SK-N-SH (cell line): ENCODE measurements at regions not wholly inside any gene's neighbourhood (a gene's known extent, or its start where the extent isn't known, plus 50 kb on each side); places are given as distances from the start of the nearest gene placed in this dataset.

Experiments
- CTCF ChIA-PET: fragments of 300-600, 350-600 bp; formaldehyde crosslinking; extraction: SDS; loops from one replicate; lab custom pipeline; 2021; lab: Yijun Ruan, JAX
- POLR2A ChIA-PET: fragments of 350-600 bp; sonication (Branson Sonifier 250); formaldehyde crosslinking; extraction: SDS; loops from one replicate; lab custom pipeline; 2020; ENCODE audit warnings: antibody characterized with exemption, inconsistent platforms; lab: Yijun Ruan, JAX
- DNase-seq: peaks from one replicate; pipeline ENCODE4 v3.0.0; 2012
- H2AFZ ChIP-seq: fragments of 200-600 bp; sonication (generic); 2 replicates; pipeline ENCODE4 v1.8.1; 2016; ENCODE audit warnings: antibody characterized with exemption, mild to moderate bottlenecking, low read depth
- H3F3A ChIP-seq: fragments of 200-600 bp; sonication (generic); replicated peaks from 2 replicates; pipeline ENCODE3; 2016; ENCODE audit warnings: antibody characterized with exemption, mild to moderate bottlenecking; ENCODE audit not compliant: insufficient read depth
- H3K27ac ChIP-seq, 2 experiments: fragments of 200-500 bp in 1 of 2; fragments of 200-600 bp in 1 of 2; sonication (Bioruptor generic) in 1 of 2; sonication (generic), shearing (Covaris generic) in 1 of 2; 2 replicates each; pipeline versions ENCODE4 v1.5.1 to v1.6.1; 2014 to 2016; ENCODE audit warnings: low read depth in 2 of 2, inconsistent platforms in 1 of 2, low read length in 1 of 2, mild to moderate bottlenecking in 1 of 2, mixed read lengths in 1 of 2
- H3K27me3 ChIP-seq: fragments of 200-600 bp; sonication (generic), shearing (Covaris generic); 2 replicates; pipeline ENCODE4 v1.6.1; 2016; ENCODE audit warnings: mixed run types; ENCODE audit not compliant: insufficient read depth
- H3K36me3 ChIP-seq, 2 experiments: fragments of 200-500 bp in 1 of 2; fragments of 200-600 bp in 1 of 2; sonication (Bioruptor generic) in 1 of 2; sonication (generic) in 1 of 2; replicated peaks in 1 of 2; 2 replicates each; pipeline versions ENCODE3 to v1.5.1; 2014 to 2016; ENCODE audit warnings: low read length in 1 of 2, mild to moderate bottlenecking in 1 of 2; ENCODE audit not compliant: insufficient read depth in 2 of 2, control insufficient read depth in 1 of 2
- H3K4me1 ChIP-seq, 2 experiments: fragments of 200-500 bp in 1 of 2; fragments of 200-600 bp in 1 of 2; sonication (Bioruptor generic) in 1 of 2; sonication (generic), shearing (Covaris generic) in 1 of 2; 2 replicates each; pipeline versions ENCODE4 v1.5.1 to v1.6.1; 2014 to 2016; ENCODE audit warnings: low read depth in 1 of 2, low read length in 1 of 2, mixed run types in 1 of 2; ENCODE audit not compliant: insufficient read depth in 2 of 2, control insufficient read depth in 1 of 2
- H3K4me2 ChIP-seq: fragments of 200-600 bp; sonication (generic), shearing (Covaris generic); 2 replicates; pipeline ENCODE4 v1.6.1; 2017; ENCODE audit warnings: mixed run types
- H3K4me3 ChIP-seq, 2 experiments: fragments of 200-500 bp in 1 of 2; fragments of 200-600 bp in 1 of 2; sonication (Bioruptor generic) in 1 of 2; sonication (generic), shearing (Covaris generic) in 1 of 2; 2 replicates each; pipeline versions ENCODE4 v1.5.1 to v1.8.1; 2014 to 2016; ENCODE audit warnings: low read depth in 2 of 2, inconsistent platforms in 1 of 2, low read length in 1 of 2, mild to moderate bottlenecking in 1 of 2, mixed read lengths in 1 of 2, moderate library complexity in 1 of 2
- H3K79me2 ChIP-seq: fragments of 200-600 bp; sonication (generic); 2 replicates; pipeline ENCODE4 v1.8.1; 2017; ENCODE audit warnings: mild to moderate bottlenecking; ENCODE audit not compliant: insufficient read depth
- H3K9ac ChIP-seq: fragments of 200-600 bp; sonication (generic); 2 replicates; pipeline ENCODE4 v1.6.1; 2017; ENCODE audit warnings: mixed run types
- H3K9me2 ChIP-seq: fragments of 200-600 bp; sonication (generic); 2 replicates; pipeline ENCODE4 v1.6.1; 2017; ENCODE audit warnings: mixed run types
- H3K9me3 ChIP-seq: fragments of 200-600 bp; sonication (generic); 2 replicates; pipeline ENCODE4 v1.6.1; 2017; ENCODE audit warnings: mixed run types, mild to moderate bottlenecking, moderate library complexity
- H4K20me1 ChIP-seq: fragments of 200-600 bp; sonication (generic); 2 replicates; pipeline ENCODE4 v1.6.1; 2017; ENCODE audit warnings: mild to moderate bottlenecking, mixed run types; ENCODE audit not compliant: insufficient read depth
- EP300 ChIP-seq, 2 experiments: IDR thresholded peaks; 2 replicates each; pipeline versions ENCODE4 v1.4.0 to v1.6.1; 2012; ENCODE audit warnings: borderline replicate concordance in 1 of 2, low read depth in 1 of 2, low read length in 1 of 2
- EZH2phosphoT487 ChIP-seq: fragments of 200-600 bp; sonication (generic); IDR thresholded peaks from 2 replicates; pipeline ENCODE4 v1.6.1; 2017; ENCODE audit warnings: low read depth, mixed run types, mild to moderate bottlenecking, antibody characterized with exemption, moderate library complexity, borderline replicate concordance
- FOXJ3 ChIP-seq: sonication (generic); formaldehyde crosslinking; IDR thresholded peaks from 2 replicates; pipeline ENCODE4 v1.5.1; 2020; ENCODE audit warnings: mild to moderate bottlenecking, missing genetic modification reagents
- FOXM1 ChIP-seq: IDR thresholded peaks from 2 replicates; pipeline ENCODE4 v1.4.0; 2012; ENCODE audit warnings: low read depth, mild to moderate bottlenecking
- GABPA ChIP-seq: IDR thresholded peaks from 2 replicates; pipeline ENCODE4 v1.4.0; 2012; ENCODE audit warnings: low read depth, mild to moderate bottlenecking
- IRF3 ChIP-seq: fragments of 150-350 bp; IDR thresholded peaks from 2 replicates; pipeline ENCODE4 v1.6.1; 2016; ENCODE audit warnings: mild to moderate bottlenecking, low read depth, low read length
- MAX ChIP-seq: IDR thresholded peaks from 2 replicates; pipeline ENCODE4 v1.4.0; 2012; ENCODE audit warnings: low read depth
- MXI1 ChIP-seq: IDR thresholded peaks from 2 replicates; pipeline ENCODE4 v1.6.1; 2012; ENCODE audit warnings: mild to moderate bottlenecking, low read depth, low read length, improper control_type of control experiment
- NFIC ChIP-seq: IDR thresholded peaks from 2 replicates; pipeline ENCODE4 v1.4.0; 2012; ENCODE audit warnings: borderline replicate concordance
- PBX3 ChIP-seq: IDR thresholded peaks from 2 replicates; pipeline ENCODE4; 2012
- POLR2AphosphoS5 ChIP-seq: IDR thresholded peaks from 2 replicates; pipeline ENCODE4 v1.6.1; 2012; ENCODE audit warnings: low read depth, low read length
- RCOR1 ChIP-seq: fragments of 150-350 bp; IDR thresholded peaks from 2 replicates; pipeline ENCODE4 v1.6.1; 2017; ENCODE audit warnings: antibody characterized with exemption, low read length
- RFX5 ChIP-seq: IDR thresholded peaks from 2 replicates; pipeline ENCODE4 v1.6.1; 2012; ENCODE audit warnings: mild to moderate bottlenecking, improper control_type of control experiment, low read length
- SMC3 ChIP-seq: IDR thresholded peaks from 2 replicates; pipeline ENCODE4 v1.6.1; 2012; ENCODE audit warnings: low read depth, low read length, improper control_type of control experiment
- TAF1 ChIP-seq: IDR thresholded peaks from 2 replicates; pipeline ENCODE4 v1.6.1; 2012; ENCODE audit warnings: low read depth, mild to moderate bottlenecking, low read length, moderate library complexity, borderline replicate concordance
- TCF12 ChIP-seq: IDR thresholded peaks from 2 replicates; pipeline ENCODE4 v1.4.0; 2012
- TEAD4 ChIP-seq: IDR thresholded peaks from 2 replicates; pipeline ENCODE4 v1.4.0; 2012; ENCODE audit warnings: mild to moderate bottlenecking, borderline replicate concordance; ENCODE audit not compliant: insufficient read depth
- USF2 ChIP-seq: fragments of 150-350 bp; IDR thresholded peaks from 2 replicates; pipeline ENCODE4 v1.6.1; 2017; ENCODE audit warnings: antibody characterized with exemption, low read length, low read depth, borderline replicate concordance
- ZBTB33 ChIP-seq: IDR thresholded peaks from 2 replicates; pipeline ENCODE4 v1.4.0; 2012; ENCODE audit warnings: low read depth, borderline replicate concordance
- WGBS: methylation state at CpG from one replicate; pipeline ENCODE4 v1.1.6; 2017; ENCODE audit warnings: low lambda C conversion rate; 5-methylcytosine and 5-hydroxymethylcytosine counted together

- Histone ChIP-seq H3K9ac (no peak overlapping the region), H3K36me3 (no peaks in the 10 kb centered on the region), H3K4me3 (no peak overlapping the region), H3K27ac (no peak overlapping the region), H4K20me1 (no peaks in the 10 kb centered on the region), H3K27me3 (no peaks in the 10 kb centered on the region), H3K4me2 (no peak overlapping the region), H3K9me2 (no peaks in the 10 kb centered on the region), H3K4me1 (no peaks in the 10 kb centered on the region), H3F3A (no peaks in the 10 kb centered on the region), H2AFZ (no peak overlapping the region), H3K79me2 (no peaks in the 10 kb centered on the region), H3K9me3 (no peaks in the 10 kb centered on the region)
- no peak for DNase-seq
- WGBS = 21% methylated on average over 7 of the region's 7 CpGs
- ChIA-PET CTCF (no interaction called here), POLR2A (no interaction called here)
- no peak for TF ChIP-seq RCOR1
- TF ChIP-seq TCF12 = no peak
- no peak for TF ChIP-seq TAF1
- no peak for TF ChIP-seq NFIC
- no peak for TF ChIP-seq MXI1
- no peak for TF ChIP-seq EZH2phosphoT487
- no peak for TF ChIP-seq POLR2AphosphoS5
- TF ChIP-seq ZBTB33 = no peak
- no peak for TF ChIP-seq SMC3
- TF ChIP-seq USF2 = no peak
- TF ChIP-seq FOXM1 = no peak
Measured at GRCh38 chr21:20259031-20259867, 739.0 kb upstream of the NCAM2 start.

- no peak overlapping the region for H3K27ac ChIP-seq
- no peaks in the 10 kb centered on the region for H3K79me2 ChIP-seq
- H4K20me1 ChIP-seq = no peaks in the 10 kb centered on the region
- ChIA-PET CTCF (no interaction called here), POLR2A (no interaction called here)
- no peak overlapping the region for H2AFZ ChIP-seq
- no peak for DNase-seq
- no peaks in the 10 kb centered on the region for H3F3A ChIP-seq
- H3K9me3 ChIP-seq = no peaks in the 10 kb centered on the region
- H3K4me3 ChIP-seq = no peak overlapping the region
- 30% methylated on average over 1 of the region's 1 CpG for WGBS
- H3K36me3 ChIP-seq = no peaks in the 10 kb centered on the region
- no peaks in the 10 kb centered on the region for H3K27me3 ChIP-seq
- no peak overlapping the region for H3K9ac ChIP-seq
- H3K4me1 ChIP-seq = no peaks in the 10 kb centered on the region
- H3K4me2 ChIP-seq = no peak overlapping the region
- H3K9me2 ChIP-seq = no peaks in the 10 kb centered on the region
- TF ChIP-seq RCOR1 = no peak
- no peak for TF ChIP-seq EP300 (IDR thresholded peaks at IDR 0.05; ENCODE audit: borderline replicate concordance in 1 of 2, low read depth in 1 of 2, low read length in 1 of 2)
- no peak for TF ChIP-seq USF2
- TF ChIP-seq FOXM1 = no peak
- no peak for TF ChIP-seq PBX3
- no peak for TF ChIP-seq MXI1
- no peak for TF ChIP-seq TAF1
- no peak for TF ChIP-seq FOXJ3 (CRISPR knock-in tag)
- TF ChIP-seq MAX = no peak
- no peak for TF ChIP-seq TEAD4
- no peak for TF ChIP-seq RFX5
- TF ChIP-seq IRF3 = no peak
- no peak for TF ChIP-seq POLR2AphosphoS5
- no peak for TF ChIP-seq GABPA
Measured at GRCh38 chr21:20260124-20260523, 738.1 kb upstream of the NCAM2 start.
